Activated CD4-positive, alpha-beta T cell treated with anti-CD3 and anti-CD28 coated beads for 36 hours (primary cell): ENCODE measurements at regions not wholly inside any gene's neighbourhood (a gene's known extent, or its start where the extent isn't known, plus 50 kb on each side); places are given as distances from the start of the nearest gene placed in this dataset.

Experiments
- ATAC-seq: fragments of 200-7000 bp; cut with Tn5 transposase; one replicate; pipeline ENCODE4 v1.10.0; 2021; ENCODE audit warnings: mild to moderate bottlenecking, moderate library complexity
- CTCF ChIA-PET: fragments of 350-600 bp; sonication (Branson Sonifier 250); formaldehyde crosslinking; loops from one replicate; lab custom pipeline; 2021; ENCODE audit warnings: antibody characterized with exemption; lab: Charles Lee
- POLR2A ChIA-PET: fragments of 350-600 bp; sonication (Branson Sonifier 250); formaldehyde crosslinking; loops from one replicate; lab custom pipeline; 2021; ENCODE audit warnings: antibody characterized with exemption, inconsistent platforms; lab: Charles Lee
- DNase-seq: peaks from one replicate; pipeline ENCODE4 v3.0.0-alpha.2; 2020
- H3K27ac Mint-ChIP-seq: one replicate; pipeline ENCODE4 v1.8.0; 2021; ENCODE audit warnings: mixed read lengths
- H3K27me3 Mint-ChIP-seq: one replicate; pipeline ENCODE4 v1.8.0; 2021; ENCODE audit warnings: mixed read lengths
- H3K36me3 Mint-ChIP-seq: one replicate; pipeline ENCODE4 v1.8.0; 2021; ENCODE audit warnings: low read depth, mixed read lengths
- H3K4me1 Mint-ChIP-seq: one replicate; pipeline ENCODE4 v1.8.0; 2021; ENCODE audit warnings: mixed read lengths
- H3K4me3 Mint-ChIP-seq: one replicate; pipeline ENCODE4 v1.8.0; 2021; ENCODE audit warnings: mild to moderate bottlenecking, moderate library complexity, mixed read lengths
- H3K9me3 Mint-ChIP-seq: one replicate; pipeline ENCODE4 v1.8.0; 2021; ENCODE audit warnings: low read depth, mixed read lengths
- intact Hi-C, 2 experiments: fragments of 100-400 bp; cut with DNase I in 1 of 2; cut with micrococcal nuclease in 1 of 2; formaldehyde crosslinking; loops; one replicate each; pipeline versions ENCODE4 v1.14.2 to v1.15.1; 2022 to 2024; cut with DNase I, micrococcal nuclease

DNA sequence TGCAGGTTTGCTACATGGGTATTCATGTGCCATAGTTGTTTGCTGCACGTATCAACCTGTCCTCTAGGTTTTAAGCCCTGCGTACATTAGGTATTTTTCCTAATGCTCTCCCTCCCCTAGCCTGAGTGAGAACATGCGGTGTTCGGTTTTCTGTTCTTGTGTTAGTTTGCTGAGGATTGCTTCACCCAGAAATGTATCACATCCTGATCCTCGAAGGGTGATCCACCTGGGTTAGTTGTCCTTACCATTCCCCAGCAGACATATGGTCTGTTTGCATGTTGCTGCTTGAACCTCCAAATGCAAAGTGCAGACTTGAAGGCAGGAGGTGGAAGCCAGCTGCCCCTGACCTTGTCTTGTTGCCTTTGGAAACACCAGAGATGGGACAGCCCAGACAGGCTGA is 161.5 kb upstream of the WDR1 start:
- no peaks in the 10 kb centered on the region for H3K27me3 Mint-ChIP-seq
- H3K4me1 Mint-ChIP-seq = no peaks in the 10 kb centered on the region
- H3K27ac Mint-ChIP-seq = no peak overlapping the region
- H3K4me3 Mint-ChIP-seq = no peak overlapping the region
- ATAC-seq (no peak), DNase-seq (no peak)
- no peaks in the 10 kb centered on the region for H3K9me3 Mint-ChIP-seq
- ChIA-PET CTCF (no interaction called here), POLR2A (no interaction called here)
- H3K36me3 Mint-ChIP-seq = no peaks in the 10 kb centered on the region
- intact Hi-C loops = no loop called here

DNA sequence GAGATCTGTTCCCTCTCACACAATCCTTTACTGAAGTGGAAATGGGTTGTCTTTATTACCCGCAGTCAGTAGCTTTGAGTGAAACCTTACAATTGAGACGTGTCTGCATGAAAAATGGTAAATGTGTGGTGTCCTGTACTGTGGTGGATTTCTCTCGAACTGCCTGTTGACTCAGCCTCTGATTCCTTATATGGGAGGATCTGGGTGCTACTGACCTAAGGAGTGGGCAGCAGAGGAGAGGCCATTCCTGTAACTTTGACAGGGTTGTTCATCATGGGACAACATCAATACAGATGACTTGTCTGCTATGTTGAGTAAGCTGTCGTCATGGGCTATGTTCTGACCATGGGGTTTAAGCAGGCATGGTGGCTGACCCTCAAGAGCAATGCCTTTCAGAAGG is 159.6 kb upstream of the WDR1 start:
- Mint-ChIP-seq H3K36me3 (no peaks in the 10 kb centered on the region), H3K4me3 (no peak overlapping the region), H3K27me3 (no peaks in the 10 kb centered on the region), H3K9me3 (no peaks in the 10 kb centered on the region), H3K27ac (no peak overlapping the region), H3K4me1 (no peaks in the 10 kb centered on the region)
- ATAC-seq (no peak), DNase-seq (no peak)
- intact Hi-C loops = no loop called here
- CTCF ChIA-PET = interaction anchor here (1.0 kb wide), 1 partner anchor 20 kb away, joined by 3 read pairs; no protein-coding TSS in a partner anchor
- POLR2A ChIA-PET = no interaction called here

- intact Hi-C loops = no loop called here
- ChIA-PET CTCF (interaction anchor here (1.0 kb wide), 1 partner anchor 19 kb away, joined by 3 read pairs; no protein-coding TSS in a partner anchor), POLR2A (no interaction called here)
- DNase-seq = no peak
- Mint-ChIP-seq H3K27ac (no peak overlapping the region), H3K4me1 (no peaks in the 10 kb centered on the region), H3K27me3 (no peaks in the 10 kb centered on the region), H3K36me3 (no peaks in the 10 kb centered on the region), H3K4me3 (no peak overlapping the region), H3K9me3 (no peaks in the 10 kb centered on the region)
- no peak for ATAC-seq
Observed at GRCh38 chr4:10275696-10276095, 159.1 kb upstream of the WDR1 start.

DNA sequence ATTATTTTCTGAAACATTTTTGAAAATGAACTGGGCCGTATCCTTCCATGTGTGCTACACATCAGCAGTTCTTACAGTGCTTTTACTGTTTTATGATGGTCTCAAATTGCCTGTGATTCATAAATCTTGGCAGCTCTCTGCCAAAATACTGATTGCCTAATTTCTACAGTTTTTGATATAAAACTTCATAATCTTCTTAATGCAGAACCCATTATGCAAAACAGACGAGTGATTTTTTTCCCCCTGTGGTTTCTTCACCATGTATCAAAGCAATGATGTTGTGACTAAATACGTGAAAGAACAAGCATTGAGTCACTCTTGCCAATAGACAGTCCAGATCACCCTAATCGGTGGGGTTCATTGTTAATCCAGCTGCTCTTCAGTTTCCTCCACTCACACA is 156.4 kb upstream of the WDR1 start:
- H3K36me3 Mint-ChIP-seq = no peaks in the 10 kb centered on the region
- no peak for DNase-seq
- no peaks in the 10 kb centered on the region for H3K4me1 Mint-ChIP-seq
- ChIA-PET CTCF (no interaction called here), POLR2A (no interaction called here)
- intact Hi-C loops = no loop called here
- H3K4me3 Mint-ChIP-seq = no peak overlapping the region
- no peaks in the 10 kb centered on the region for H3K9me3 Mint-ChIP-seq
- ATAC-seq = peak; percentile 65
- no peak overlapping the region for H3K27ac Mint-ChIP-seq
- no peaks in the 10 kb centered on the region for H3K27me3 Mint-ChIP-seq

DNA sequence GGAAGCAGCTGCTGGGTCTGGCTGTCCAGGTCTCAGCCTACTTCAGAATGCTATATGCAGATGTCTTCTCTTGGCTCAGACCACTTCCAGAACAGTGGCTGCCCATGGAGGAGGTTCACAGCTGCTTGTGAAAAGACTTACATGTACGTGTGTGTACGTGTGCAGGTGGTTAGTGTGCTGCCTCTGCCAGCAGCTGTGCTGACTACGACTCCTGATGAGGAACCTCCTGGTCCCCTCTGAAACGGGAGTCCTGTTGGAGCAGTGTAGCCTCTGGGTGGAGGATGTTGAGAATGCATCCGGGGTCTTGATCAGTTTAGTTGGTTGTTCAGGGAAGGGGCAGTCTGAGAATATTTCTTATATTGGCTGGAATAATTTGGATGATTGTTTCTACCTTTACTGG is 155.9 kb upstream of the WDR1 start:
- no peak for DNase-seq

DNA sequence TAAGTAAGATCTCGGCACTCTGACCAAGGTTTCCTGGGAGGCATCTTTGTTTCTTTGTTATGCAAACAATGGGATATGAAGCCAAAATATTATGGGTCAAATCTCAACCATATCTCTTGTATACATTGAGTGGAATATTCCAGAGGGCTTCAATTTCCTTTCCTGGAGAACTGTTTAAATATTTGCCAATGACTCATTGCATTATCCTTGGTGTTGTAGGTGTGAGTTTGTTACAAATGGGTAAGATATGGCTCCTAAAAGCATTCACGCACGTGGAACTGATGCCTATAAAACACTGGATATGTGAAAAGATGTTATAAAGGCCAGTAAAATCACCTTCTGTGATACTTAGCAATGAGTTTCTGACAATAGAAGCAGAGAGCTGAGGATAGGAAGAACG is 150.5 kb upstream of the WDR1 start:
- Mint-ChIP-seq H3K4me1 (no peaks in the 10 kb centered on the region), H3K27me3 (no peaks in the 10 kb centered on the region), H3K27ac (no peak overlapping the region), H3K4me3 (no peak overlapping the region), H3K36me3 (no peaks in the 10 kb centered on the region), H3K9me3 (no peaks in the 10 kb centered on the region)
- DNase-seq = no peak
- intact Hi-C loops = no loop called here
- ATAC-seq = no peak
- CTCF ChIA-PET = interaction anchor here (1.5 kb wide), 1 partner anchor 12 kb away, joined by 3 read pairs; no protein-coding TSS in a partner anchor
- POLR2A ChIA-PET = no interaction called here

More for the DNA sequence above, 155.9 kb upstream of the WDR1 start:
- CTCF ChIA-PET = no interaction called here
- intact Hi-C loops = no loop called here
- no peaks in the 10 kb centered on the region for H3K27me3 Mint-ChIP-seq
- H3K36me3 Mint-ChIP-seq = no peaks in the 10 kb centered on the region
- POLR2A ChIA-PET = no interaction called here
- H3K27ac Mint-ChIP-seq = no peak overlapping the region
- H3K4me3 Mint-ChIP-seq = no peak overlapping the region
- ATAC-seq = no peak
- no peaks in the 10 kb centered on the region for H3K9me3 Mint-ChIP-seq
- no peaks in the 10 kb centered on the region for H3K4me1 Mint-ChIP-seq

- H3K27ac Mint-ChIP-seq = no peak overlapping the region
- no peak overlapping the region for H3K4me3 Mint-ChIP-seq
- no peak for DNase-seq
- H3K27me3 Mint-ChIP-seq = no peaks in the 10 kb centered on the region
- POLR2A ChIA-PET = no interaction called here
- H3K4me1 Mint-ChIP-seq = no peaks in the 10 kb centered on the region
- H3K9me3 Mint-ChIP-seq = no peaks in the 10 kb centered on the region
- CTCF ChIA-PET = no interaction called here
- no peaks in the 10 kb centered on the region for H3K36me3 Mint-ChIP-seq
- intact Hi-C loops = no loop called here
- ATAC-seq = no peak
Observed at GRCh38 chr4:10260777-10261176, 144.2 kb upstream of the WDR1 start.

DNA sequence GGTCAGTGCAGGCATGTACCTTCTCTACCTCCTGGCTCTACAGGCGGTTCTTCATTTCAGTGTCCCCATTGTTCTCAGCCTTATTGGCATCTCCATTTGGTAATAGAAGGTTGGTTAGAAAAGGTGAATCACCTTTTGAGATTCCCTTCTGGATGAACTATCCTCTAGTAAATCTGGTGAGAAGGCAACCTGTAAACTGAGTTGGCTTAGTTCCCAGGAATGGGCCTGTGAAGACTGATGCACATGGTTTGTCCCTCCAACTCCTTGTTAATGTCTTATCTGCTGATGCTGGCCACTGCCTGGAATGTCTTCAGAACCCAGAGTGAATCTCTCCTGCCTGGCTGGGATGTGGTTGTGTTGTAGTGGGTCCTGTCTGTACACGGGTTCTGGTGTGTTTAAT is 143.4 kb upstream of the WDR1 start:
- ATAC-seq (no peak), DNase-seq (no peak)
- no peaks in the 10 kb centered on the region for H3K36me3 Mint-ChIP-seq
- CTCF ChIA-PET = no interaction called here
- H3K27ac Mint-ChIP-seq = no peak overlapping the region
- POLR2A ChIA-PET = no interaction called here
- no peaks in the 10 kb centered on the region for H3K4me1 Mint-ChIP-seq
- no peaks in the 10 kb centered on the region for H3K27me3 Mint-ChIP-seq
- intact Hi-C loops = no loop called here
- no peak overlapping the region for H3K4me3 Mint-ChIP-seq
- H3K9me3 Mint-ChIP-seq = no peaks in the 10 kb centered on the region

DNA sequence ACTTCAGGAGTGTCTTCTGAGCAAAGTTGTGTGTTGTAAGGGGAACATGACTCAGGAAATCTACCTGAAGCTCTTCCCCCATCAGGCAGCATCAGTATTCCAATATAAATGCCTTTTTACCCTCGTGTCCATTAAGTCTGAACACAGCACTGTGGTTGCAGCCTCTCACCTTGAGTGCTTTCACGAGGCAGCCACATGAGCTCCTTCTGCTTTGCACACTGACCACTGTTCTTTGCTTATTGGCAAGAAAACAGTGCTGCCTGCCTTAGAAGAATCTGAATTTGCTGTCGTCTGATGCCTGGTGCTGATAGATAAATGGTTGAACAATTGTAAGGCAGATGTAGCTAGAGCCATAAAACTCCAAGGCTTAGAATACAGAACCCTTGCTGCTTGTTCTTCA is 139.6 kb upstream of the WDR1 start:
- no peak for ATAC-seq
- DNase-seq = no peak
- H3K4me1 Mint-ChIP-seq = no peaks in the 10 kb centered on the region
- H3K27ac Mint-ChIP-seq = no peak overlapping the region
- H3K9me3 Mint-ChIP-seq = no peaks in the 10 kb centered on the region
- peaks cover 3% of the 10 kb centered on the region for H3K27me3 Mint-ChIP-seq
- CTCF ChIA-PET = interaction anchor here (0.6 to 1.8 kb wide), 3 partner anchors 11 to 83 kb away, joined by 3 to 6 read pairs (median 3); no protein-coding TSS in a partner anchor
- no peak overlapping the region for H3K4me3 Mint-ChIP-seq
- intact Hi-C loops = no loop called here
- H3K36me3 Mint-ChIP-seq = no peaks in the 10 kb centered on the region
- POLR2A ChIA-PET = no interaction called here

DNA sequence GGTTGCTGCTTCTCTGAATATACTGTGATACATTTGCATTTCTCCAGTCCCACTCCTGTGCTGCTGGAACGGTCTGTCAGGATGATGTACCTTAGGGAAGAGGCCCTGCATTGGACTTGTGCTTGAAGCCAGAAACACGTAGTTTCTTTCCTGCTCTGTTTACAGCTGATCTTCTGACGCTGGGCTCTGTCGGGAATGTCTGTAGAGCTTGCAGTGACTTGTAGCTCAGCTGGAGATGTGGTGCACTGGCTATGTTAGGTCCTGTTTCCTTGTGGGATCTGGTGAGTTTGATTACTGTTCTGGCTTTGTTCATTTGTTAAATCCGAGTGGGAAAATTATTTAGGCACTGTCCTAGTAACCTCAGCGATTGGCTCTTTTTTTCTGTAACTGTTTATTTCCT is 137.2 kb upstream of the WDR1 start:
- H3K9me3 Mint-ChIP-seq = no peaks in the 10 kb centered on the region
- CTCF ChIA-PET = no interaction called here
- no peak overlapping the region for H3K27ac Mint-ChIP-seq

DNA sequence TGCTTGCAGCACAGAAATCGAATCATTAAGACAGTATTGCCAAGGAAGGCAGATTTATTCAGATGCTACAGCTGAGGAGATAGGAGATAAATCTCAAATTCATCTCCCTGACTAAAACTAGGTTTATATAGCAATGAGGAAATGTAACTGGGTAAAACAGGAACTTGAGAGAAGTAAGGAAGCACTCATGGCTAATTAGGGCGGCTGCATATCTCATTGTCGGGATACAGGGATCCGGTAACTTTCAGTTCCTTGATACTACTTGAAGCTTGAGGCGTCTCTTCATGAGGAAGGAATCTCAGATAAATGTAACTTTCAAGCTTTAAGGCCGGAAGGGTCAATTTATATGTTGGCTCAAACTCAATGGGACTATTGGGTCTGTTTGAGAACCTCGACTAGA is 129.2 kb upstream of the WDR1 start:
- intact Hi-C loops = no loop called here
- Mint-ChIP-seq H3K9me3 (no peaks in the 10 kb centered on the region), H3K27me3 (peaks cover 10% of the 10 kb centered on the region), H3K36me3 (no peaks in the 10 kb centered on the region), H3K27ac (no peak overlapping the region), H3K4me1 (no peaks in the 10 kb centered on the region), H3K4me3 (no peak overlapping the region)
- ATAC-seq (no peak), DNase-seq (no peak)
- CTCF ChIA-PET = interaction anchor here (1.6 kb wide), 1 partner anchor 11 kb away, joined by 6 read pairs; no protein-coding TSS in a partner anchor
- POLR2A ChIA-PET = no interaction called here

More for the DNA sequence above, 137.2 kb upstream of the WDR1 start:
- ATAC-seq = no peak
- H3K27me3 Mint-ChIP-seq = peaks cover 5% of the 10 kb centered on the region
- H3K4me3 Mint-ChIP-seq = no peak overlapping the region
- no peak for DNase-seq
- H3K36me3 Mint-ChIP-seq = no peaks in the 10 kb centered on the region
- intact Hi-C loops = no loop called here
- H3K4me1 Mint-ChIP-seq = no peaks in the 10 kb centered on the region
- POLR2A ChIA-PET = no interaction called here

DNA sequence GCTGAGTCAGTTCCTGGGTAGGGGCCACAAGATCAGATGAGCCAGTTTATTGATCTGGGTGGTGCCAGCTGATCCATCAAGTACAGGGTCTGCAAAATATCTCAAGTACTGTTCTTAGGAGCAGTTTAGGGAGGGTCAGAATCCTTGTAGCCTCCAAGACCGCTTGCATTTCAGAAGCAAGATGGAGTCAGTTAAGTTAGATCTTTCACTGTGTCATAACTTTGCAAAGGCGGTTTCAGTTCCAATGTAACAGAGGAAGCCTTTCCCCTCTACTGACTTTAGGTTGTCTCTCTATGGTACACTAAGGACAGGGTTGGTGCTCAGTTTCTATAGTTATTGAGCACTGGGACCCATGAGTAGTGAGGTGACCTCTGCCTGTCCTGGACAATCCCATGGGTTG is 127.3 kb upstream of the WDR1 start:
- Mint-ChIP-seq H3K27ac (no peak overlapping the region), H3K27me3 (peaks cover 8% of the 10 kb centered on the region), H3K4me3 (no peak overlapping the region), H3K36me3 (no peaks in the 10 kb centered on the region), H3K9me3 (no peaks in the 10 kb centered on the region), H3K4me1 (no peaks in the 10 kb centered on the region)
- CTCF ChIA-PET = no interaction called here
- POLR2A ChIA-PET = no interaction called here
- ATAC-seq = no peak
- DNase-seq = no peak
- intact Hi-C loops = no loop called here

DNA sequence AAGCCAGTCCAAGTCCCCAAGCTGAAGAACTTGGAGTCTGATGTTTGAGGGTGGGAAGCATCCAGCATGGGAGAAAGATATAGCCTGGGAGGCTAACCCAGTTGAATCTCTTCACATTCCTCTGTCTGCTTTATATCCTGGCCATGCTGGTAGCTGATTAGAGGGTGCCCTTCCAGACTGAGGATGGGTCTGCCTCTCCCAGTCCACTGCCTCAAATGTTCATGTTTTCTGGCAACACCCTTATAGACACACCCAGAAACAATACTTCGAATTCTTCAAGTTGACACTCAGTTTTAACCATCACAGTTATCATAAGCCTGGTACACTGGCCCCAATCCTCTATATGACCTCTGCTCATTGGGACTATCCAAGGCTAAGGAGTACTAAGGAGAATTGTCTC is 124.1 kb upstream of the WDR1 start:
- CTCF ChIA-PET = interaction anchor here (1.2 kb wide), 1 partner anchor 9 kb away, joined by 3 read pairs; no protein-coding TSS in a partner anchor

More for the DNA sequence above, 124.1 kb upstream of the WDR1 start:
- intact Hi-C loops = no loop called here
- Mint-ChIP-seq H3K9me3 (no peaks in the 10 kb centered on the region), H3K27ac (no peak overlapping the region), H3K36me3 (no peaks in the 10 kb centered on the region), H3K4me3 (no peak overlapping the region), H3K27me3 (peaks cover 2% of the 10 kb centered on the region), H3K4me1 (no peaks in the 10 kb centered on the region)
- ATAC-seq (no peak), DNase-seq (no peak)
- POLR2A ChIA-PET = no interaction called here
